WTC11 (cell line): ENCODE measurements at regions not wholly inside any gene's neighbourhood (a gene's known extent, or its start where the extent isn't known, plus 50 kb on each side); places are given as distances from the start of the nearest gene placed in this dataset.

ENCODE experiments used
- ATAC-seq: fragments of 200-7000 bp; cut with Tn5 transposase; 2 replicates; pipeline ENCODE4 v1.10.0; 2021; ENCODE audit warnings: mild to moderate bottlenecking, moderate library complexity
- CTCF ChIA-PET: fragments of 300-600 bp; sonication (Branson Sonifier 250); formaldehyde crosslinking; loops from one replicate; lab custom pipeline; 2021; ENCODE audit warnings: antibody characterized with exemption; lab: Charles Lee
- POLR2A ChIA-PET: fragments of 350-600 bp; sonication (Branson Sonifier 250); formaldehyde crosslinking; loops from one replicate; lab custom pipeline; 2021; ENCODE audit warnings: antibody characterized with exemption; lab: Charles Lee
- DNase-seq: peaks from one replicate; pipeline ENCODE4 v3.0.0; 2021; ENCODE audit warnings: low spot score
- H3K27ac Mint-ChIP-seq: 2 replicates; pipeline ENCODE4 v1.8.0; 2021; ENCODE audit warnings: mixed read lengths
- H3K27me3 Mint-ChIP-seq: 2 replicates; pipeline ENCODE4 v1.8.0; 2021; ENCODE audit warnings: low read depth, mild to moderate bottlenecking, moderate library complexity, mixed read lengths
- H3K36me3 Mint-ChIP-seq: 2 replicates; pipeline ENCODE4 v1.8.0; 2021; ENCODE audit warnings: mixed read lengths
- H3K4me1 Mint-ChIP-seq: 2 replicates; pipeline ENCODE4 v1.8.0; 2022; ENCODE audit warnings: mixed read lengths
- H3K4me3 Mint-ChIP-seq: 2 replicates; pipeline ENCODE4 v1.8.0; 2021; ENCODE audit warnings: mild to moderate bottlenecking, moderate library complexity, mixed read lengths
- H3K9me3 Mint-ChIP-seq: 2 replicates; pipeline ENCODE4 v1.8.0; 2021; ENCODE audit warnings: mixed read lengths
- ATF2 ChIP-seq: sonication (generic); formaldehyde crosslinking; IDR thresholded peaks from 2 replicates; pipeline ENCODE4 v1.8.1; 2022; ENCODE audit warnings: low read depth, missing genetic modification reagents, borderline replicate concordance
- CBFB ChIP-seq: sonication (generic); formaldehyde crosslinking; IDR thresholded peaks from 2 replicates; pipeline ENCODE4 v1.8.1; 2022; ENCODE audit warnings: mild to moderate bottlenecking, low read depth, missing genetic modification reagents
- ERG ChIP-seq: fragments of 250-450 bp; sonication (Bioruptor Pico); IDR thresholded peaks from 2 replicates; pipeline ENCODE4 v1.8.0; 2021; ENCODE audit warnings: mild to moderate bottlenecking
- GABPB1 ChIP-seq: sonication (generic); formaldehyde crosslinking; IDR thresholded peaks from 2 replicates; pipeline ENCODE4 v1.8.1; 2023; ENCODE audit warnings: mild to moderate bottlenecking, missing genetic modification reagents
- JAZF1 ChIP-seq: fragments of 250-450 bp; sonication (Bioruptor Pico); IDR thresholded peaks from 2 replicates; pipeline ENCODE4 v1.9.0; 2021; ENCODE audit warnings: moderate library complexity, mild to moderate bottlenecking, inconsistent platforms
- JUN ChIP-seq: sonication (generic); formaldehyde crosslinking; IDR thresholded peaks from 2 replicates; pipeline ENCODE4 v1.8.0; 2023; ENCODE audit warnings: mild to moderate bottlenecking, missing genetic modification reagents
- MYBL2 ChIP-seq: sonication (generic); formaldehyde crosslinking; IDR thresholded peaks from 2 replicates; pipeline ENCODE4 v1.8.1; 2023; ENCODE audit warnings: mild to moderate bottlenecking, moderate library complexity, missing genetic modification reagents
- NFE2L1 ChIP-seq: sonication (generic); formaldehyde crosslinking; IDR thresholded peaks from 2 replicates; pipeline ENCODE4 v1.8.1; 2023; ENCODE audit warnings: missing genetic modification reagents
- NFYB ChIP-seq: sonication (generic); formaldehyde crosslinking; conservative IDR thresholded peaks from 2 replicates; pipeline ENCODE4 v1.8.0; 2022; ENCODE audit warnings: low read depth, missing genetic modification reagents
- OVOL2 ChIP-seq: fragments of 250-450 bp; sonication (Bioruptor Pico); IDR thresholded peaks from 2 replicates; pipeline ENCODE4 v1.9.0; 2021; ENCODE audit warnings: mild to moderate bottlenecking, borderline replicate concordance
- PRDM15 ChIP-seq: sonication (generic); formaldehyde crosslinking; IDR thresholded peaks from 2 replicates; pipeline ENCODE4 v1.8.0; 2022; ENCODE audit warnings: missing genetic modification reagents
- SOX15 ChIP-seq: fragments of 250-450 bp; sonication (Bioruptor Pico); IDR thresholded peaks from 2 replicates; pipeline ENCODE4 v1.9.0; 2021; ENCODE audit warnings: mild to moderate bottlenecking
- STAT6 ChIP-seq: sonication (generic); formaldehyde crosslinking; conservative IDR thresholded peaks from 2 replicates; pipeline ENCODE4 v1.8.1; 2023; ENCODE audit warnings: mild to moderate bottlenecking, low read depth, missing genetic modification reagents, moderate library complexity
- TCF7 ChIP-seq: sonication (generic); formaldehyde crosslinking; IDR thresholded peaks from 2 replicates; pipeline ENCODE4 v1.8.0; 2022; ENCODE audit warnings: mild to moderate bottlenecking, low read depth, missing genetic modification reagents, moderate library complexity
- TP53 ChIP-seq: sonication (generic); formaldehyde crosslinking; IDR thresholded peaks from 2 replicates; pipeline ENCODE4 v1.8.1; 2023; ENCODE audit warnings: mild to moderate bottlenecking, missing genetic modification reagents
- ZMAT4 ChIP-seq: fragments of 250-450 bp; sonication (Bioruptor Pico); IDR thresholded peaks from 2 replicates; pipeline ENCODE4 v1.9.0; 2021; ENCODE audit warnings: mild to moderate bottlenecking
- ZNF219 ChIP-seq: sonication (generic); formaldehyde crosslinking; IDR thresholded peaks from 2 replicates; pipeline ENCODE4 v1.8.0; 2023; ENCODE audit warnings: missing genetic modification reagents, mild to moderate bottlenecking, borderline replicate concordance
- ZNF263 ChIP-seq: sonication (generic); formaldehyde crosslinking; IDR thresholded peaks from 2 replicates; pipeline ENCODE4 v1.8.1; 2022; ENCODE audit warnings: low read depth, mild to moderate bottlenecking, moderate library complexity, missing genetic modification reagents
- ZNF281 ChIP-seq: sonication (generic); formaldehyde crosslinking; IDR thresholded peaks from 2 replicates; pipeline ENCODE4 v1.8.0; 2023; ENCODE audit warnings: mild to moderate bottlenecking, missing genetic modification reagents
- ZNF317 ChIP-seq: sonication (generic); formaldehyde crosslinking; IDR thresholded peaks from 2 replicates; pipeline ENCODE4 v1.8.1; 2023; ENCODE audit warnings: low read depth, mild to moderate bottlenecking, moderate library complexity, missing genetic modification reagents, borderline replicate concordance
- ZNF423 ChIP-seq: fragments of 250-450 bp; sonication (Bioruptor Pico); IDR thresholded peaks from 2 replicates; pipeline ENCODE4 v2.1.2; 2022; ENCODE audit warnings: mild to moderate bottlenecking, moderate library complexity
- ZSCAN18 ChIP-seq: fragments of 250-450 bp; sonication (Bioruptor Pico); IDR thresholded peaks from 2 replicates; pipeline ENCODE4 v2.1.2; 2022; ENCODE audit warnings: mild to moderate bottlenecking, moderate library complexity

- ChIA-PET POLR2A (no interaction called here), CTCF (interaction anchor here (1.9 kb wide), 1 partner anchor 13 kb away, joined by 6 read pairs; no protein-coding TSS in a partner anchor)
- Mint-ChIP-seq H3K36me3 (no peaks in the 10 kb centered on the region), H3K4me3 (no peak overlapping the region), H3K27me3 (peaks cover 25% of the 10 kb centered on the region), H3K27ac (no peak overlapping the region), H3K4me1 (no peaks in the 10 kb centered on the region), H3K9me3 (no peaks in the 10 kb centered on the region)
- ATAC-seq (no peak), DNase-seq (no peak)
- TF ChIP-seq ERG (CRISPR knock-in tag) (no peak), NFE2L1 (no peak), JUN (CRISPR knock-in tag) (no peak), ATF2 (CRISPR knock-in tag) (no peak), CBFB (CRISPR knock-in tag) (no peak), ZNF263 (CRISPR knock-in tag) (no peak), OVOL2 (no peak), ZNF423 (CRISPR knock-in tag) (no peak), MYBL2 (no peak), ZNF281 (CRISPR knock-in tag) (no peak)
Observed at GRCh38 chr14:35932136-35932535, 106.0 kb downstream of the BRMS1L start.

- Mint-ChIP-seq H3K36me3 (no peaks in the 10 kb centered on the region), H3K27me3 (peaks cover 19% of the 10 kb centered on the region), H3K27ac (no peak overlapping the region), H3K4me3 (no peak overlapping the region), H3K9me3 (no peaks in the 10 kb centered on the region), H3K4me1 (no peaks in the 10 kb centered on the region)
- POLR2A ChIA-PET: interaction anchor here (1.0 kb wide), 1 partner anchor 11 kb away, joined by 4 read pairs; no protein-coding TSS in a partner anchor
- no peak for TF ChIP-seq ZMAT4
- TF ChIP-seq NFYB (CRISPR knock-in tag): no peak
- TF ChIP-seq PRDM15: no peak
- no peak for TF ChIP-seq ZNF423 (CRISPR knock-in tag)
- no peak for TF ChIP-seq SOX15 (CRISPR knock-in tag)
- TF ChIP-seq TP53 (CRISPR knock-in tag): no peak
- TF ChIP-seq OVOL2: no peak
- no peak for TF ChIP-seq STAT6
- TF ChIP-seq ZNF317: no peak
- no peak for TF ChIP-seq ZSCAN18 (CRISPR knock-in tag)
- TF ChIP-seq JAZF1 (CRISPR knock-in tag): no peak
- TF ChIP-seq CBFB (CRISPR knock-in tag): no peak
- TF ChIP-seq GABPB1 (CRISPR knock-in tag): no peak
- no peak for TF ChIP-seq MYBL2
- TF ChIP-seq TCF7: no peak
- no peak for TF ChIP-seq ZNF219 (CRISPR knock-in tag)
- ATAC-seq: no peak
- CTCF ChIA-PET: no interaction called here
- DNase-seq: no peak
Observed at GRCh38 chr14:35931346-35931745, 105.2 kb downstream of the BRMS1L start.
